GDM1 (cell line): ENCODE measurements at regions not wholly inside any gene's neighbourhood (a gene's known extent, or its start where the extent isn't known, plus 50 kb on each side); places are given as distances from the start of the nearest gene placed in this dataset.

Experiments used
- DNase-seq: peaks from one replicate; lab custom pipeline; 2025; lab: John Stamatoyannopoulos, UW

DNA sequence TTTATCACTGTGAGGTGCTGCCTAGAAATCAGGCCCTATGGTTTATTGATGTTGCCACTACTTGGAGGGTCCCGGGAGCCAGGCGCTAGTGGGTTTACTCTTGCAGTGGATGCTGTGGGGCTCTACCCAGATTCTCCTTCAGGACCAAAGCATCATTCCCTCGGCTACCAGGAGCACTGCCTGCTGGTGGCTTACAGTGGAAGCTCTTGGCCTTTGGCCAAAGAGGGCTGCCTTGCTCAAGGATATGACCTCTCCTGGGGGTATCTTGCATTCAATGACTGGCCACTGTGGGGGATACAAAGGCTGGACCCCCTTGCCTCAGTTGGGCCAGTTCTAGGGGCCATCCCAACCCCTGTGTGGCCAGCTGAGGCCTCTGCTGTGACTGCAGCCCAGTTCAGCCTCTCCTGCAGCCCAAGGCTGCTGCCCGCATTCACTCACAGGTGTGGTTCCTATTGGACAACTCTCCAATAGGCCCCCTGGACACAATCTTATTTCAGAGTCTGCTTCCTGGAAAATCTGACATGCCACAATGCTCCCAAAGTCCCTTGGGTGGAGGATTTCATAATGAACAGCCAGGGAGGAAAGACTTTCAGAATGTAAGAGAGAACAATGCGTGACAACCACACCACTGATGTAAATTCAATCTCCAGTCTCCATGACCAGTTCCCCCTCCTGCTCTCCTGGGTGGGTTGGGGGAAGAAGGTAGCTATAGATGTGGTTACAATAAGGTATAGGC is 196.3 kb downstream of the SNX10 start:
- DNase-seq: no peak

DNA sequence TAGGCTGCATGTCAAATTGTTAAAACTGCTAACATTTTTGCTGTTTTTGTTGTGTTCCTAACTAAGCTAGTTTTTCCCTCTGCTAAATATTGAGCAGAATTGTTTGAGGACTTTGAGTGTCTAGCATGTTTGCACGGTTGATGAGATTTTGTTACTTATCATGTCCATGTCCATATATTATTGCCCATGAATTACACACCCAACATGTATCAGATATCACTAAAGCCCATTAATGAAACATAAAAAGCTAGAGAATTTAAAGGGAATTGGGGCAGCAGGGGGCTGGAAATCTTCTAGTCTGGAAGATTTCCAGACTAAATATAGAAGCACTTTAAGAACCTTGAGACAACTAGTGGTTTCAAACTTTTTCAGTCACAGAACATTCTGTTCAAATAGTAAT is 197.7 kb downstream of the SNX10 start:
- DNase-seq: no peak

DNA sequence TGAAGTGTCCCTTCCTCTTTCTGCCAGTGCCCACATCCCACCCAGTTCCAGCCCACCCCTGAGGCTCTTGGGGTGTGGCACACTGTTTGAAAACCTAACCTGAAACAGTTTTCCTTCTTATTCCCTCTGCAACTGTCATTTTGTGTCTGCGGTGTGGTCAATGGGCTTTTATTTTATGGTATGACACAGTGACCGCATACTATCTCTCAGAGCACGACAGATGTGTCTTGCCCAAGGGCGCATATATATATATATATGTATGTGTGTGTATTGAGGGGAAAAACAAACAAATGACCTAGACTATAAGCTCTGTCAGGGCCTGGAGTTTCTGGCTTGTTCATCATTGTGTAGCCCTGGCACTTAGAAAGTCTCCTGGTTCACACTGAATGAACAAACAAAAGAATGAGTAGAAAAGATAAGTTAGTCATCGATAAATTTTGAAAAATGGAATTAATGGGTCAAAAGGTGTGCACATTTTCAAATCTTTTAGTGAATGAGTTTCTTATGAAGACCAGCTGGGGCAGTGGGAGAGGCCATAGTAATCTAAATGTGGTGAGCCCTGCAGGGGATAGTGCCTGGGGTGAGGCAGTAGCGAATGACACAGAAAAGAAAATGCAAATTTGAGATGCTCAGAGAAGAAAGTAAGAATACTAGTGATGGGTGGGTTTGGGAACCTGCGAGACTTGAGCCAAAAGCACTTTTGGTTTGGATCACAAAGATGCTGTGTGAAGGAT is 198.4 kb downstream of the SNX10 start:
- DNase-seq: no peak

DNA sequence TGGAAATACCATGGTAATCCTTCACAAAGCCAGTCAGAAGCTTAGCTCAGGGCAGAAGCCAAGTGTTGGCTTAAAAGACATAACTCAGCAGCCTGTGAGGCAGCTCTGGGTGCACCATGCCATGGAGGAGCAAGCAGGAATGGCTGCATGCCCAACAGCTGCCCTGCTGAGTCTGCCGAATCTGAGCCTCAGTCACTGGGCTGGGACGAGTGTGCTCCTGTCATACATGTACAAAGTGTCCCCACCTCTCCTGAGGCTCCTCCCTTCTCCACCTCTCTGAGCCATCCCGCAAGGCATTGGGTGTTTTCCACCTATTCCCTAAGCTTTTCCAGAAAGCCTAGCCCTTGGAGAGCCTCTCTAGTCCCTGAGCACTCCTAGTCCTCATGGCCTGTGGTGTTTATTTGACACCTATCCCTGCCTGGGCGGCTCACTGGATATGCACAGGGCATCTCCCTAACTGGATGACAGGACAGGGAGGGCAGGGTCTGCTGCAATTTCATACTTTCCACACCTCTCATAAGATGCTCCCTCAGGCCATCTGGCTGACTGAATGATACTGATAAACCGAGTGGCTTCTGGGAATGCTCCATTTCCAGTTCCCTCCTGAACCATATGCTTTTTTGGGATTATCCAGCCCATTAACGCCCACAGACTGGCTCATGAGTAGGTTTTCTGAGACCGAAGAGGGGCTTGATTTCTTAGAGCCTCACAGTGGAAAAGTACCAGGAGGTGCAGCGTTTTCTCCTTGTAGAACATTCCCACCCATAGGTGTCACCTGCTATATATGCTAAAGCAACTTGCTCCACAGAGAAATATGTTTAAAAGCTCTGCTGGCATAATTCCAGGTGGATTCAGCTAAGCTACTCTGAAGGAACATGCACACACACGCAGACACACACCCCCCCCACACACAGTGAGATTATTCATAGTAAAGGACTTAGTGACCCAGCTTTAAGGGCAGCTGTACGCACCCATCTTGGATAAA is 199.3 kb downstream of the SNX10 start:
- DNase-seq: no peak

DNA sequence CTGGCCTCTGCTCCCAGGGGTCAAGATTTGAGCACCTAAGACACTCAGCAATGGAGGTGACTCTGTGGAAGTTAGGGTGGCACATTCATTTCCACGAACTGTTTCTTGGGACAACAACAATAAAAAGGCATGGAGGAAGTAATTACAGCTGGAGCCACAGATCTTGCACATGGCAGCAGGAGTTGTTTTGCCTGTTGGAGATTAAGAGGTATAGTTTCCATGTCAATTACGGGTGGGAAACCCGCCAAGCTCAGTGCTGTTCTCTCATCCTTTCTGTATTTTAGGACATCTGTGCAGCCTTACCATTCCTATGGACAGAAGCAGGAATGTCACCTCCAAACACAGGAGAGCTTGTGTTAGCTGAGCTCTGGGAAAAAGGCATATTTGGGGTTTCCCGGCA is 201.2 kb downstream of the SNX10 start:
- DNase-seq: no peak

DNA sequence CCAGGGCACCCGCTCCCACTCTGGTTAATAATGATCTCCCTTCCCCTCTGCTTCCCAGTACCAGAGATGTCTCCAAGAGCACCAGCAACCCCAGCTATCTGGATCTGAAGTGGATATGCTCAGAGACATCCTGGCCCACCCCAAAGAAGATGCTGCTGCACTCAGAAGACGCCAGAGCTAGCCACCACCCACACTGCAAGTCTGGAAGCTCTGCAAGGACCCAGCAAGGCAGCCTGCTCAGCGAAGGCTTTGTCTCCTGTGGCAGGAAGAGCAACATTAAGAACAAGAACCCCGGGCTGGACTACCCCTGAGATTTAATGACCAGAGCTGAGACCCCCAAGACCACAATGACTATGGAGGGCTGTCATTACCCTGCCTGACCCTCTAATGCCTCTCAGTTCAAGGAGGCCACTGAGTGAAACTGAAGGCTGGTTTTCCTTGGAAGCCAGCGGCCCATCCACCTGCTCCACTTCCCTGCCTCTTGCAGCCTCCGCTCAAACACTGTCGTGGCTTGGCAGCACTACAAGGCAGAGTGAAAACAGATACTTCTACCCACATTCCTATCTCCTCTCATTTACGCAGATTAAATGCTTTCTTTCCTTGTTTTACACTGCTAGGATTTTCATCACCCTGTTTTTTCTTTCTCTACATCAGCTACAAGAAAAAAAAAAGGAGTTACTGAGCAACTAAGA is 202.2 kb downstream of the SNX10 start:
- no peak for DNase-seq

DNA sequence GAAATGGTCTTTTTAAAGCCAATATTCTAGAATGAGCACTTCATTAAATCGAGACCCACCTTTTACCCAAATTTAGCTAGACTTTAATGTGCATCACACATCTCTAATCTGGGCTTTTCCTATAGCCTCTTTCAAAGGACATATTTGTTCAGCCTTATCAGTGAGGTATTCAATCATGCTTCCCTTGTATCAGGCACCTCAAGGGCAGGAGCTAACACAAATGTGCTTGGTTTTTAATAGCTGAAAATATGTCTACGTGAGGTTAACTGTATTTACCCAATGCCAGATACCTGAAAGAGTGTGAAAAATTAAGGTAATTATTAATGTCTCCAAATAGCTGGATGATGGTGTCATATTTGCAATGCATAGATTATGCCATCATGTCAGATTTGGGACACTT is 203.9 kb downstream of the SNX10 start:
- DNase-seq: no peak

DNA sequence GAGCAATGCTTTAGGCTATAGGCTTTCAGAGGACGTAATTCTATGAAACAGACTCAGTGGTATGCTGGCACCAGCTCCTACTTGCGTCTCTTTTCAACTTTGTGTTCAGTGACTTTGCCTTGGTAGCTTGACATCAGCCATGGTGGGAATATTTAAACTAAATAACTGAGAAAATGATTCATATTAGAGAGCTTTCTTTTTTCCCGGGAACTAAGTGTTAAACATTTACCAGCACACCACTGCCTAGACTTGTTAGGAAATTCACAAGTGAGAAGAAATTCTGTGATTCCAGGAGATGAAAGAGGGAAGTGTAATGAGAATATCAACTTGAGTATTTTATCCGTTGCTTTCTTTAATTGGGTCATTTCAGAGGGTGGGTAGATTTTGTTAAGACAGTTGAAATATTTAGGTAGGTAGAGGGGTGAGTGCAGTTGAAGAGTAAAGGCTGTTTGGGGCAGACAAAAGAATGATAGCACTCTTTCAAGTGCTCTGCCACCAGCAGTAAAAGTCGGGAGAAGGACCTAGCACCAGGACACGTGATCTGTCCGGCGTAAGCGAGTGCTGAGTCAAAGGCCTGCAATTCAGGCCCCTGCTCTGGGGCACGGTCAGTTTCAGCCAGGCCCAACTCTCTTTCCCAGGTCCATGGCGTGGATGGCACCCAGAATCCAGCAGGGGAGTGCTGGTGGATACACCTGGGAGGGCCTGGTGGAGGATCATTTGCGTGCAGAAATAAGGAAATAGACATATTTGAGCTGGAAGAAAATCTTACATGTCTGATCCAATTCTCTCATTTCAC is 206.3 kb downstream of the SNX10 start:
- no peak for DNase-seq

DNA sequence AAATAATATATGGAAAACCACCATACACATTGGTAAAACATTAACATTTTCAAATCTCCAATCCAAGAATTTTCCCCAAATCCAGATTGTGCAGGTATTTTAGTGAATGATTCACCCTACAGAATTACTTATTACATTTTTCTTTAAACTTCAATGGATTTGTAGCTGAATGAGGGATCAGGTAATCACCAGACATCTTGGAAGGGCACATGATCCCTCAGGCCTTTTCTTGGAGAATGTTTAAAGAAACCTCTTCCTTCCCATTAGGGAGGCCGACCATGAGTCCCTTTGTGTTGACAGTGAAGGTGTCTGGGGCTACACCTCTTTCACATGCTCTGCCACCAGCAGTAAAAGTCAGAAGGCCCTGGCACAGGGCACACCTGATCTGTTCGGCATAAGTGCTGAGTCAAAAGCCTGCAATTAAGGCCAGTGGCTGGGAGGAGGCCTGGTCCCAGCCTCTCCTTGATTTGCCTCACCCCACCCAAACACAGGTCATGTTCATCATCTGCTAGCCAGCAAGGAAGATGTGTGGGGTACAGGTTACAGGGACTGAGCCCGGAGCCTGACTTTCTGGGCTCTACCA is 207.7 kb downstream of the SNX10 start:
- DNase-seq: no peak

DNA sequence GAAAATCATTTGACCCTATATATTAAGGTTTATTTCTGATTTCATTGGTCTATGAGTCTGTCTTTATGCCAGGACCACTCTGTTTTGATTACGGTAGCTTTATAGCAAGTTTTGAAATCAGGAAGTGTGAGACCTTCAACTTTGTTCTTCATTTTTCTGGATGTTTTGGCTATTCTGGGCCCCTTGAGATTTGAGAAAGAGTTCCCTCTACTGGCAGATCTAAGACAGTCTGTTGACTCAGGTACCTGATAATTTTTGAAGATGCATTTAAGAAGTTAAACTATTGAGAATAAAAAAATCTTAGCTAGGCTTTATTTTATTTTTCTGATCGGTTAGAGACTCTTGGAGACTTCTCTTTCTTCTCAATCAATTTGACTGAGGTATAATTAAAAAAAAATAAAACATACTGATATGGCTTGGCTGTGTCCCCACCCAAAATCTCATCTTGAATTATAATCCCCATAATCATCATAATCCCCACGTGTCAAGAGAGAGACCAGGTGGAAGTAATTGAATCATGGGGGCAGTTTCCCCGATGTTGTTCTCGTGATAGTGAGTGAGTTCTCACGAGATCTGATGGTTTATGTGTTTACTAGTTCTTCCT is 209.2 kb downstream of the SNX10 start:
- DNase-seq: peak; percentile 13

DNA sequence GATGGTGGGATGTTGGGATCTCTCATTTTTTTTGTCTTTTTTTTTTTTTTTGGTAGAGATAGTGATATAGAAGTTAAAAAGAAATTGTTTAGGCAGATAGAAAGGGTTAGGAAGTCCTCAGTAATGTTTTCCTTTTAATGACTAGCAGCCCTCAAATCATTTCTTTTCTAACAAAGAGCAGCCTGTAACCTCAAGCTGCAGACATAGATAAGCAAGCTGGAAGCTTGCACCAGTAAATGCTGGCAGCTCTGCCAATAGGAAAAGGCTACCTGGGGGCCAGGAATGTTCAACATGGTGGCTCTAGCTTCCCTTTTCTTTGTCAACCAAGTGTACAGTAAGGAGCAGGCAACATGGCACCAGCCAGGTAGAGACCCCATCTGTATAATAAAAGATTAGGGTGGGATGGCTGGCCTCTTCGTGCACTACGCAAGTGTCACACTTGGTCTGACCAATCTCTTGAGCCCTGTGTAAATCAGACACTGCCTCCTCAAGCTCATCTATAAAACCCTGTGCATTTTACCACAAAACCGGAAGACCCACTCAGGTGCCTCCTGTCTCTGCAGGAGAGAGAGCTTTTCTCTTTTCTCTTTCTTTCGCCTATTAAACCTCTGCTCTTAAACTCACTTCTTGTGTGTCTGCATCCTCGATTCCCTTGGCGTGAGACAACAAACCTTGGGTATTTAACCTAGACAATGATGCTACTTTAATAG is 212.9 kb downstream of the SNX10 start:
- no peak for DNase-seq

DNA sequence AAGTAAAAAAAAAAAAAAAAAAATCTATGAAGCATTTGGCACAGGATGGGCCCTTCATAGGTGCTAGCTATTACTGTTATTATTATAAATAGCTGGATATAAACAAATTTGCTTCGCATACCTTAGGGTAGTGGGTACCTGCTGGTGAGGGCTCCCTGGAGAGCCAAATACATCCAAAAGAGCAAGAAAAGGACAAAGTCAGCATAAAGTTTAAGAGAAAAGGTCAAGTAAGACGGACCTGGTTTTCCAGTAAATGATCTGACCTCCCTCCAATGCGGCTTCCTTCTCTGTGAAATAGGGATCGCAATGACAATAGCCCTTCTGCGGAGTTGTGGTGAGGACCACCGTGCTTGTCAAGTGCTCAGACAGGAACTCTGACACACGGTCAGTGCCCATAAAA is 214.5 kb downstream of the SNX10 start:
- no peak for DNase-seq

DNA sequence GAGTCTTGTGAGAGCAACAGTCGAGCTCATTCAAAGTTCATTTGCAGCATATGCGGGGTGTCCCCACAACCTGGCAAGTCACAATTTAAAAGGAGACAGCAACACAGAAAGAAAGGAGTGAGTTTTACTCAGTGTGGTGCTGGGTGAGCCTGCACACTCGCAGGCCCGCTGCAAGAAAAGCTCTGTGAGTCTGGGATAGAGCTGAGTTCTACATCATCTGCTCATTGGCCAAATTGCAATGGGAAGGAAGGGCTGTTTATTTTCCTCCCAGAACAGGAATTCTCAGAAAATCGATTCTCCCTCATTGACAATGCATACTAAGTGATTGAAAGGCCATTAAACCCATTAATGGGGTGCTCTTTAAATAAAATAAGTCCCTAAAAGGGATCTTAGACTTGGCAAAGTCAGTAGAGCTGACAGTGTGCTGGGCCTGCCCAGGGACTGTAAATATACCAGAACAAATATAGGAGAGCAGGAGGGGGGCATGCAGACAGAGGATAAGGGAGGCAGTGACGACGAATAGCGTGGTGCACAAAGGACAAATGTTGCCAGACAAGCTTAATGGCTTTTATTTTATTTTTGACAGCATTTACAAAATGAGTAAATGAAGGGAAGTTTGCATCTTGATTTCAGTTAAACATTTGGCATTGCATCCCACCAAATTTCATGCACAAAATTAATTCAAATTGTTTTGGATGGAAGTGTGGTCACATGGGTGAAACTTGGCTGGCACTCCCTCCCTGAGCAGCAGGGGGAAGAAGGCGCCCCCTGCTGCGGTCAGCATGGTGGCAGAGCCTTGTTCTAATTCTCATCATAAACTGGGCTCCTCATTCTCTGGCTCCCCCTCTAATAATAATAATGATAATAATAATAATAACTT is 215.7 kb downstream of the SNX10 start:
- DNase-seq: no peak

DNA sequence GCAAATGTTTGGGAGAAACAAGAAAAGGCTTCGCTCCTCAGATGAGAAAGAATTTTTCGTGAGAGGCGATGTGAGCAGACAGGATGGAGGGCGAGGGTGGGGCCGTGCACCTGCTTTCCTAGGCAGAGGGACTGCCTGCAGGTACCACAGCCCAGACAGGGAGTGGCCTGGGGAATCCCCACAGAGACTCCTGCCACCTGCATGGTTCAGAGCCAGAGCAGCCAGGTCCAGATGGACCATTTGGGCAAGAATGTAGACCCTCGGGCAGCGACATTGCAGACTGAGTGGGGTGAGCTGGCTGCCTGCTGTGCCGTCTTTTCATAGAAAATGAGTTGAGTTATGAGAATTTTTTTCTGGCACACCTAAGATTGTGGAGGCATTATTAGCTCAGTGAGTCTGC is 216.8 kb downstream of the SNX10 start:
- no peak for DNase-seq

DNA sequence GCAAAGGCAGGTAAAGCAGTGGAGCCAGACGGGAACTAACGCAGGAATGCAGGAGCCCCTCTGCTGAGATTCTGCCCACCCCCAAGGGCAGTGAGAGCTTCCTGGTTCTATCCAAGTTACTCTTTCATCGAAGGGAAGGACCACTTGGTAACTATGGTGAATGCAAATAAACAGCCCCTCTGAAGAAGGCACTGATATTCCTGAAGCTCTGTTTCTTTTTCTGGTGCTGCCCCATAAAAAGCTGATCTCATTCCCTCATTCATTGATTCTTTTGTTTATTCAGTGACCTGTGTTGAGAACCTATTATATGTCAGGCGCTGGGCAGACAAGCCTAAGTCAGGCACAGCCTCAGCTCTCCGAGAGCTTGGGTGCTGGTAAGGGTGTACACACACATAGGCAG is 217.3 kb downstream of the SNX10 start:
- DNase-seq: no peak

DNA sequence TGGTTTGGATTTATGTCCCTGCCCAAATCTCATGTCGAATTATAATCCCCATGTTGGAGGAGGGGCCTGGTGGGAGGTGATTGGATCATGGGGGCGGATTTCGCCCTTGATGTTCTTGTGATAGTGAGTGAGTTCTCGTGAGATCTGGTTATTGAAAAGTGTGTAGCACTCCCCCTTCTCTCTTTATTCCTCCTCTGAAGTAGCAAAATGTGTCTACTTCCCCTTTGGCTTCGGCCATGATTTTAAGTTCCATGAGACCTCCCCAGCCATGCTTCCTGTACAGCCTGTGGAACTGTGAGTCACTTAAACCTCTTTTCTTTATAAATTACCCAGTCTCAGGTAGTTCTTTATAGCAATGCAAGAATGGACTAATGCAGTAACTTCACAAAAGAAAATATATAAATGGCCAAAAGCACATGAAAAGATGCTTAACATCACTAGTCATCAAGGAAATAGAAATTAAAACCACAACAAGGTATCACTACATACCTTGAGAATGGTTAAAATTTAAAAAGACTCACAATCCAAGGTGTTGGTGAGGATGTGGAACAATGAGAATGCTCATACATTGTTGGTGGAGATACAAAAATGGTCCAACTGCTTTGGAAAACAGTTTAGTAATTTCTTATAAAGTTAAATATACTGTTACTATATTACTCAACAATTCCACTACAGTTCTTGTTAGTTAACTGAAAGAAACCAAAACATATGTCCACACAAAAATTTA is 218.7 kb downstream of the SNX10 start:
- peak; percentile 40 for DNase-seq

DNA sequence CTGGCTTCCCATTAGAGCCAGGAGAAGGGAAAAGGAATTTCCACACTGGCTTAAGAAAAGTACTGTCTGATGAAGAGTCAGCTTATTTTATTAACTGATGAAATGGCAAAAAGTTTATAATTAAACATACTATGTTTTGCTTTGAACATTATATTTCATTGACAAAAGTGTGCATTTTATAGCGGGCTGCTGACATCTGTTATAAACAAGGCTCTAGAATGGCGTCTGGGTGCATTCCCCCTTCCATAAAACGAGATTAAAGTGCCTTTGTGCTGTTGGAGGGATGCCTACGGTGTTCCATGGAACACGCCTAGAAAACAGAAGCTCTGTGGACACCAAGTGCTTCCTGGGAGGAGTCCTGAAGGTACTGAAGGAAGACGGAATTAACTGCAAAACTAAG is 220.2 kb downstream of the SNX10 start:
- no peak for DNase-seq

DNA sequence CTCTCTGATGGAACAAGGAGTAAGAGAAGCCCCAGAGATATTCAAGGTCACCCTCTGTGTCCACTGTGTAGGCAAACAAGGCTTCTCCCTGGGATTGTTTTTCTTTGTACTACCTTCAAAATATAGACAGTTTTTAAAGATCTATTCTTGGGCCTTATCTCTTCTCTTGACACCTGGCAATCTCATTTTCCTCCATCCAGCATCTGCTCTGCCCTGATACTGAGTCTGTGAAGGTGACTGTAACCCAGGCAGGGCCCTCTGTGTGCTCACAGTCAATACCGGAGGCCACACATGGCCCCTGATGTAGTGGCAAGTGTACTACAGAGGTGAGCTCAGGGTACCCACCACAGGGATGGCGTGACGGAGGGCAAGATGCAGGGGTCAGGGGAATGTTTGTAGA is 221.1 kb downstream of the SNX10 start:
- no peak for DNase-seq
